Prostate gland (tissue), 2 donors: ENCODE measurements at regions not wholly inside any gene's neighbourhood (a gene's known extent, or its start where the extent isn't known, plus 50 kb on each side); places are given as distances from the start of the nearest gene placed in this dataset.

Experiments
- DNase-seq: peaks from one replicate; pipeline ENCODE4 v3.0.0-alpha.2; 2019; ENCODE audit warnings: low spot score
- H3K27ac ChIP-seq, 2 donors: fragments of 200-600 bp; sonication (generic); 2 replicates each; pipeline ENCODE4 v1.5.1; 2017 to 2019
- H3K27me3 ChIP-seq: fragments of 200-600 bp; sonication (generic); replicated peaks from 2 replicates; pipeline ENCODE4 v1.5.1; 2019; ENCODE audit not compliant: insufficient read depth
- H3K36me3 ChIP-seq, 2 donors: fragments of 200-600 bp; sonication (generic); 1 replicate in 1 of 2; 2 replicates in 1 of 2; pipeline versions ENCODE4 v1.5.1 to v1.8.1; 2017 to 2019
- H3K4me1 ChIP-seq: fragments of 200-600 bp; sonication (generic); replicated peaks from 2 replicates; pipeline ENCODE4 v1.5.1; 2019
- H3K4me3 ChIP-seq, 2 donors: fragments of 200-600 bp; sonication (generic); 2 replicates each; pipeline ENCODE4 v1.5.1; 2017 to 2019
- H3K9me3 ChIP-seq: fragments of 200-600 bp; sonication (generic); 2 replicates; pipeline ENCODE4 v1.5.1; 2017
- CTCF ChIP-seq, 4 experiments: fragments of 200-600 bp in 2 of 4; fragments of 450-650 bp in 2 of 4; sonication (generic) in 2 of 4; IDR thresholded peaks; 1 replicate in 3 of 4; 2 replicates in 1 of 4; pipeline ENCODE4 v1.5.1; 2016 to 2019; ENCODE audit warnings: antibody characterized with exemption in 4 of 4, mild to moderate bottlenecking in 2 of 4, moderate library complexity in 2 of 4
- POLR2A ChIP-seq: fragments of 450-650 bp; IDR thresholded peaks from one replicate; pipeline ENCODE4 v1.6.1; 2016; ENCODE audit warnings: antibody characterized with exemption, mild to moderate bottlenecking
- POLR2AphosphoS5 ChIP-seq: sonication (generic); formaldehyde crosslinking; IDR thresholded peaks from one replicate; pipeline ENCODE4 v1.6.1; 2017; ENCODE audit warnings: antibody characterized with exemption
- WGBS: methylation state at CpG from one replicate; pipeline ENCODE4 v1.1.5; 2018; 5-methylcytosine and 5-hydroxymethylcytosine counted together
- intact Hi-C: fragments of 100-400 bp; cut with DNase I; formaldehyde crosslinking; loops from one replicate; pipeline ENCODE4 v1.14.2; 2022

GRCh38 chr11:122294041-122294440 is 178.0 kb upstream of the BLID start:
- Histone ChIP-seq H3K4me3 (no peak overlapping the region), H3K36me3 (no peaks in the 10 kb centered on the region), H3K27ac (no peak overlapping the region), H3K27me3 (no peaks in the 10 kb centered on the region), H3K4me1 (no peaks in the 10 kb centered on the region), H3K9me3 (no peaks in the 10 kb centered on the region)
- intact Hi-C loops: loop anchor here (5.0 kb wide), 1 partner anchor 213 kb away; no protein-coding TSS in a partner anchor
- TF ChIP-seq POLR2A: no peak
- TF ChIP-seq CTCF (IDR thresholded peaks at IDR 0.05): no peak
- no peak for TF ChIP-seq POLR2AphosphoS5
- 67% methylated on average over 3 of the region's 3 CpGs for WGBS
- DNase-seq: no peak

- 70% methylated on average over 5 of the region's 5 CpGs for WGBS
- Histone ChIP-seq H3K27ac (no peak overlapping the region), H3K9me3 (no peaks in the 10 kb centered on the region), H3K27me3 (no peaks in the 10 kb centered on the region), H3K4me1 (no peaks in the 10 kb centered on the region), H3K4me3 (no peak overlapping the region), H3K36me3 (no peaks in the 10 kb centered on the region)
- intact Hi-C loops: loop anchor here (5.0 kb wide), 1 partner anchor 214 kb away; no protein-coding TSS in a partner anchor
- TF ChIP-seq POLR2A (no peak), POLR2AphosphoS5 (no peak), CTCF (IDR thresholded peaks at IDR 0.05) (peak in 1 of 4 experiments; percentile 15)
- no peak for DNase-seq
These were observed 177.4 kb upstream of the BLID start for GRCh38 chr11:122293296-122294023.

- no peak for TF ChIP-seq CTCF (IDR thresholded peaks at IDR 0.05)
- TF ChIP-seq POLR2A: no peak
- TF ChIP-seq POLR2AphosphoS5: no peak
- Histone ChIP-seq H3K27me3 (no peaks in the 10 kb centered on the region), H3K4me3 (no peak overlapping the region), H3K36me3 (no peaks in the 10 kb centered on the region), H3K27ac (no peak overlapping the region), H3K4me1 (no peaks in the 10 kb centered on the region), H3K9me3 (no peaks in the 10 kb centered on the region)
- DNase-seq: no peak
- intact Hi-C loops: no loop called here
- 62% methylated on average over 11 of the region's 11 CpGs for WGBS
These were observed 171.4 kb upstream of the BLID start for GRCh38 chr11:122287401-122287800.

GRCh38 chr11:122285070-122285988 is 169.3 kb upstream of the BLID start:
- intact Hi-C loops: no loop called here
- no peak overlapping the region for H3K27ac ChIP-seq
- 77% methylated on average over 8 of the region's 8 CpGs for WGBS

More at GRCh38 chr11:122285070-122285988, 169.3 kb upstream of the BLID start:
- Histone ChIP-seq H3K4me1 (no peaks in the 10 kb centered on the region), H3K27me3 (no peaks in the 10 kb centered on the region), H3K36me3 (no peaks in the 10 kb centered on the region), H3K9me3 (no peaks in the 10 kb centered on the region), H3K4me3 (no peak overlapping the region)
- DNase-seq: no peak
- peak; percentile 38 for TF ChIP-seq POLR2AphosphoS5
- TF ChIP-seq CTCF (IDR thresholded peaks at IDR 0.05): no peak
